OCI-LY7 (cell line): ENCODE measurements at regions not wholly inside any gene's neighbourhood (a gene's known extent, or its start where the extent isn't known, plus 50 kb on each side); places are given as distances from the start of the nearest gene placed in this dataset.

Experiments used
- BruUV-seq: library from RNA; stranded (reverse); fragments of 400-500 nt; replicated peaks from 2 replicates; lab custom pipeline; 2021; lab: Mats Ljungman, UMichigan
- CTCF ChIA-PET: fragments of 300-600 bp; sonication (Branson Sonifier 250); formaldehyde crosslinking; loops from one replicate; lab custom pipeline; 2022; ENCODE audit warnings: antibody characterized with exemption; ENCODE audit not compliant: unreplicated experiment; lab: Charles Lee
- POLR2A ChIA-PET: fragments of 300-600 bp; sonication (Branson Sonifier 250); formaldehyde crosslinking; loops from one replicate; lab custom pipeline; 2022; ENCODE audit warnings: antibody characterized with exemption; lab: Charles Lee
- DNase-seq: peaks from one replicate; pipeline ENCODE4 v3.0.0-alpha.2; 2015; ENCODE audit warnings: low spot score
- H2AFZ ChIP-seq: fragments of 200-600 bp; sonication (generic), shearing (Covaris generic); 2 replicates; pipeline ENCODE4 v1.6.1; 2014; ENCODE audit warnings: mild to moderate bottlenecking, antibody characterized with exemption, low read length, moderate library complexity
- H3K27ac ChIP-seq: fragments of 200-600 bp; sonication (generic); 2 replicates; pipeline ENCODE4 v1.5.1; 2014; ENCODE audit warnings: mixed run types, low read depth, mild to moderate bottlenecking, moderate library complexity, low read length, inconsistent platforms; ENCODE audit not compliant: poor library complexity, severe bottlenecking
- H3K36me3 ChIP-seq: fragments of 200-600 bp; sonication (generic); 2 replicates; pipeline ENCODE4 v1.6.1; 2014; ENCODE audit warnings: mild to moderate bottlenecking, antibody characterized with exemption, low read length, moderate library complexity, mixed read lengths; ENCODE audit not compliant: insufficient read depth
- H3K4me1 ChIP-seq: fragments of 200-600 bp; sonication (generic); 2 replicates; pipeline ENCODE4 v1.5.1; 2014; ENCODE audit warnings: mild to moderate bottlenecking, low read length; ENCODE audit not compliant: insufficient read depth, poor library complexity, severe bottlenecking
- H3K4me2 ChIP-seq: fragments of 200-600 bp; sonication (generic); 2 replicates; pipeline ENCODE4 v1.6.1; 2014; ENCODE audit warnings: mild to moderate bottlenecking, low read length
- H3K4me3 ChIP-seq: fragments of 200-600 bp; sonication (generic); 2 replicates; pipeline ENCODE4 v1.5.1; 2014; ENCODE audit warnings: mild to moderate bottlenecking, low read depth, low read length; ENCODE audit not compliant: poor library complexity, severe bottlenecking
- H3K79me2 ChIP-seq: fragments of 200-600 bp; sonication (generic); 2 replicates; pipeline ENCODE4 v1.6.1; 2016; ENCODE audit warnings: low read depth, mild to moderate bottlenecking, low read length, moderate library complexity, mixed read lengths; ENCODE audit not compliant: insufficient read depth
- H3K9me2 ChIP-seq: fragments of 200-600 bp; sonication (generic); 2 replicates; pipeline ENCODE4 v1.6.1; 2016; ENCODE audit warnings: mild to moderate bottlenecking, low read length, mixed read lengths; ENCODE audit not compliant: insufficient read depth
- H3K9me3 ChIP-seq: fragments of 200-600 bp; sonication (generic); 2 replicates; pipeline ENCODE4 v1.6.1; 2014; ENCODE audit warnings: mild to moderate bottlenecking, mixed run types, low read length, mixed read lengths
- H4K20me1 ChIP-seq: fragments of 200-600 bp; sonication (generic); 2 replicates; pipeline ENCODE4 v1.6.1; 2014; ENCODE audit warnings: mild to moderate bottlenecking, antibody characterized with exemption, low read length, moderate library complexity, mixed read lengths; ENCODE audit not compliant: insufficient read depth
- EZH2phosphoT487 ChIP-seq: fragments of 200-600 bp; sonication (generic); IDR thresholded peaks from 2 replicates; pipeline ENCODE4 v1.6.1; 2018; ENCODE audit warnings: low read depth, borderline replicate concordance, mild to moderate bottlenecking, mixed run types, antibody characterized with exemption, low read length, moderate library complexity, mixed read lengths
- intact Hi-C: fragments of 100-400 bp; cut with micrococcal nuclease; formaldehyde crosslinking; loops from one replicate; pipeline ENCODE4 v1.10.0; 2022; ENCODE audit not compliant: unreplicated experiment
- TF ChIP-seq, protein P1 (sequence below): fragments of 200-600 bp; sonication (generic); conservative IDR thresholded peaks from 2 replicates; pipeline ENCODE4 v1.5.1; 2014; ENCODE audit warnings: mild to moderate bottlenecking, antibody characterized with exemption, low read length, moderate library complexity, mixed read lengths

GRCh38 chr18:28854964-28855363 lies 678.0 kb upstream of the CDH2 start:
- CTCF ChIA-PET = no interaction called here
- Histone ChIP-seq H3K4me1 (no peaks in the 10 kb centered on the region), H3K4me2 (no peak overlapping the region), H3K79me2 (no peaks in the 10 kb centered on the region), H3K36me3 (no peaks in the 10 kb centered on the region), H3K9me2 (no peaks in the 10 kb centered on the region), H3K4me3 (no peak overlapping the region), H2AFZ (no peak overlapping the region), H3K9me3 (no peaks in the 10 kb centered on the region), H3K27ac (no peak overlapping the region), H4K20me1 (no peaks in the 10 kb centered on the region)
- TF ChIP-seq, protein P1, sequence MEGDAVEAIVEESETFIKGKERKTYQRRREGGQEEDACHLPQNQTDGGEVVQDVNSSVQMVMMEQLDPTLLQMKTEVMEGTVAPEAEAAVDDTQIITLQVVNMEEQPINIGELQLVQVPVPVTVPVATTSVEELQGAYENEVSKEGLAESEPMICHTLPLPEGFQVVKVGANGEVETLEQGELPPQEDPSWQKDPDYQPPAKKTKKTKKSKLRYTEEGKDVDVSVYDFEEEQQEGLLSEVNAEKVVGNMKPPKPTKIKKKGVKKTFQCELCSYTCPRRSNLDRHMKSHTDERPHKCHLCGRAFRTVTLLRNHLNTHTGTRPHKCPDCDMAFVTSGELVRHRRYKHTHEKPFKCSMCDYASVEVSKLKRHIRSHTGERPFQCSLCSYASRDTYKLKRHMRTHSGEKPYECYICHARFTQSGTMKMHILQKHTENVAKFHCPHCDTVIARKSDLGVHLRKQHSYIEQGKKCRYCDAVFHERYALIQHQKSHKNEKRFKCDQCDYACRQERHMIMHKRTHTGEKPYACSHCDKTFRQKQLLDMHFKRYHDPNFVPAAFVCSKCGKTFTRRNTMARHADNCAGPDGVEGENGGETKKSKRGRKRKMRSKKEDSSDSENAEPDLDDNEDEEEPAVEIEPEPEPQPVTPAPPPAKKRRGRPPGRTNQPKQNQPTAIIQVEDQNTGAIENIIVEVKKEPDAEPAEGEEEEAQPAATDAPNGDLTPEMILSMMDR = no peak
- no peak for TF ChIP-seq EZH2phosphoT487
- POLR2A ChIA-PET = no interaction called here
- no peak for DNase-seq
- intact Hi-C loops = no loop called here
- BruUV-seq = no TSS peak

GRCh38 chr18:28846958-28847357 lies 670.0 kb upstream of the CDH2 start:
- no peaks in the 10 kb centered on the region for H3K36me3 ChIP-seq
- no peak overlapping the region for H3K4me3 ChIP-seq
- no peaks in the 10 kb centered on the region for H3K79me2 ChIP-seq
- H3K4me2 ChIP-seq = no peak overlapping the region
- TF ChIP-seq EZH2phosphoT487 = no peak
- TF ChIP-seq, protein P1 = no peak
- no peaks in the 10 kb centered on the region for H3K9me3 ChIP-seq
- no peaks in the 10 kb centered on the region for H4K20me1 ChIP-seq
- H3K9me2 ChIP-seq = no peaks in the 10 kb centered on the region
- no peak for DNase-seq
- no peaks in the 10 kb centered on the region for H3K4me1 ChIP-seq
- ChIA-PET CTCF (no interaction called here), POLR2A (interaction anchor here (1.0 kb wide), 1 partner anchor 10 kb away, joined by 4 read pairs; no protein-coding TSS in a partner anchor)
- H3K27ac ChIP-seq = no peak overlapping the region
- no peak overlapping the region for H2AFZ ChIP-seq
- intact Hi-C loops = no loop called here
- BruUV-seq = no TSS peak

DNA sequence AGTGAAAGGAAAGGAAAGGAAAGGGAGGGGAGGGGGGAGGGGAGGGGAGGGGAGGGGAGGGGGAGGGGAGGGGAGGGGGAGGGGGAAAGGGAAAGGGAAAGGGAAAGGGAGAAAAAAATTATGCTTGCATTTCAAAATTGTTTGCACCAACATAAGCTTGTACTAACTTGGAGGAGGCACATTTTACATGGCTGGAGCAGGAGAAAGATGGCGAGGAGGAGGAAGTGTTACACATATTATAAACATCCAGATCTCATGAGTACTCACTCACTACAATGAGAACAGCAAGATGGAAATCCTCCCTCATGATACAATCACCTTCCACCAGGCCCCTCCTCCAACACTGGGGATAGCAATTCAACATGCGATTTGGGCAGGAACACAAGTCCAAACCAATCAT lies 660.2 kb upstream of the CDH2 start:
- POLR2A ChIA-PET = interaction anchor here (0.5 to 0.9 kb wide), 2 partner anchors 10 to 72 kb away, joined by 3 to 4 read pairs; no protein-coding TSS in a partner anchor
- no peaks in the 10 kb centered on the region for H3K9me2 ChIP-seq
- H3K36me3 ChIP-seq = no peaks in the 10 kb centered on the region
- H2AFZ ChIP-seq = no peak overlapping the region
- no peak overlapping the region for H3K4me2 ChIP-seq
- DNase-seq = no peak
- TF ChIP-seq EZH2phosphoT487 = no peak
- TF ChIP-seq, protein P1 = no peak
- no peaks in the 10 kb centered on the region for H3K4me1 ChIP-seq
- no peak overlapping the region for H3K4me3 ChIP-seq
- intact Hi-C loops = no loop called here
- H3K27ac ChIP-seq = no peak overlapping the region
- H3K79me2 ChIP-seq = no peaks in the 10 kb centered on the region
- CTCF ChIA-PET = no interaction called here
- no peaks in the 10 kb centered on the region for H4K20me1 ChIP-seq
- BruUV-seq = no TSS peak
- no peaks in the 10 kb centered on the region for H3K9me3 ChIP-seq
